Motor neuron (in vitro differentiated cells): ENCODE measurements at regions not wholly inside any gene's neighbourhood (a gene's known extent, or its start where the extent isn't known, plus 50 kb on each side); places are given as distances from the start of the nearest gene placed in this dataset.

Source experiments
- ATAC-seq, 8 experiments: fragments of 200-7000 bp; cut with Tn5 transposase; replicated peaks in 6 of 8; 2 replicates each; pipeline ENCODE4 v1.8.0; 2021; ENCODE audit warnings: mild to moderate bottlenecking in 8 of 8, moderate library complexity in 8 of 8
- H3K27ac ChIP-seq, 2 donors: fragments of 250-450 bp; sonication (Bioruptor Pico); 2 replicates each; pipeline ENCODE4 v1.9.0; 2021; ENCODE audit warnings: antibody characterized with exemption in 2 of 2, mild to moderate bottlenecking in 2 of 2, moderate library complexity in 1 of 2
- H3K4me1 ChIP-seq, 2 donors: fragments of 250-450 bp; sonication (Bioruptor Pico); replicated peaks in 1 of 2; 2 replicates each; pipeline ENCODE4 v1.6.1; 2021; ENCODE audit warnings: antibody characterized with exemption in 2 of 2, mild to moderate bottlenecking in 2 of 2, moderate library complexity in 1 of 2
- H3K4me3 ChIP-seq, 5 donors: fragments of 250-450 bp; sonication (Bioruptor Pico); 2 replicates each; pipeline ENCODE4 v1.9.0; 2021; ENCODE audit warnings: antibody characterized with exemption in 5 of 5, mild to moderate bottlenecking in 5 of 5, moderate library complexity in 4 of 5
- WGBS, 10 experiments: fragments of 450-650 bp; shearing (Covaris generic); methylation state at CpG; one replicate each; pipeline ENCODE4 v1.0.0; 2022; 5-methylcytosine and 5-hydroxymethylcytosine counted together
- in situ Hi-C, 9 experiments: fragments of 400-800 bp; cut with MboI; loops; one replicate each; pipeline ENCODE4 v1.15.0; 2021; ENCODE audit warnings: low sequenced_read_pairs in 9 of 9, low pct_unique_long_range_greater_than_20kb in 2 of 9; ENCODE audit not compliant: unreplicated experiment in 9 of 9

- in situ Hi-C loops: no loop called here
- H3K27ac ChIP-seq: no peak overlapping the region
- ATAC-seq: peak; percentile 59 to 95 (median 86)
- WGBS, 10 experiments: 4 to 82% (median 66%) methylated on average over 2 to 24 of the region's 46 CpGs; no CpG with 5 or more reads in 2 of the 10 experiments
- peaks cover 11% of the 10 kb centered on the region in 2 donors for H3K4me1 ChIP-seq
- H3K4me3 ChIP-seq: no peak overlapping the region
Observed at GRCh38 chr6:4281341-4282293, 146.2 kb upstream of the ECI2 start.

GRCh38 chr6:4280707-4281106 lies 145.3 kb upstream of the ECI2 start:
- H3K27ac ChIP-seq: no peak overlapping the region
- H3K4me1 ChIP-seq: peaks cover 9 to 10% of the 10 kb centered on the region in 2 donors
- in situ Hi-C loops: no loop called here
- ATAC-seq: peak in 4 of 8 experiments; percentile 22 to 92 (median 92)
- WGBS, 10 experiments: 0 to 83% methylated on average over 1 of the region's 1 CpG; no CpG with 5 or more reads in 8 of the 10 experiments
- no peak overlapping the region for H3K4me3 ChIP-seq

GRCh38 chr6:4280031-4280430 lies 144.7 kb upstream of the ECI2 start:
- H3K27ac ChIP-seq: no peak overlapping the region
- peaks cover 9 to 10% of the 10 kb centered on the region in 2 donors for H3K4me1 ChIP-seq
- in situ Hi-C loops: no loop called here
- no peak for ATAC-seq
- 40 to 100% (median 92%) methylated on average over 1 to 7 of the region's 7 CpGs for WGBS, 10 experiments
- H3K4me3 ChIP-seq: no peak overlapping the region

- H3K27ac ChIP-seq: no peak overlapping the region
Observed at GRCh38 chr6:4274382-4275082, 139.2 kb upstream of the ECI2 start.

GRCh38 chr6:4272996-4273395 lies 137.6 kb upstream of the ECI2 start:
- in situ Hi-C loops: no loop called here
- no peak for ATAC-seq
- no peaks in the 10 kb centered on the region for H3K4me1 ChIP-seq
- WGBS, 10 experiments: 17 to 100% (median 92%) methylated on average over 1 to 4 of the region's 6 CpGs; no CpG with 5 or more reads in 5 of the 10 experiments
- no peak overlapping the region for H3K4me3 ChIP-seq
- H3K27ac ChIP-seq: no peak overlapping the region

More at GRCh38 chr6:4274382-4275082, 139.2 kb upstream of the ECI2 start:
- Histone ChIP-seq H3K4me1 (no peaks in the 10 kb centered on the region), H3K4me3 (no peak overlapping the region)
- in situ Hi-C loops: no loop called here
- ATAC-seq: peak in 2 of 8 experiments; percentile 60 to 80
- 0 to 80% (median 43%) methylated on average over 1 to 2 of the region's 2 CpGs for WGBS, 10 experiments

- WGBS, 10 experiments: 57 to 100% (median 89%) methylated on average over 1 to 3 of the region's 6 CpGs; no CpG with 5 or more reads in 4 of the 10 experiments
- no peaks in the 10 kb centered on the region for H3K4me1 ChIP-seq
- no peak overlapping the region for H3K4me3 ChIP-seq
- ATAC-seq: no peak
- H3K27ac ChIP-seq: no peak overlapping the region
- in situ Hi-C loops: no loop called here
Observed at GRCh38 chr6:4271761-4272470, 136.5 kb upstream of the ECI2 start.

- 50 to 78% (median 63%) methylated on average over 1 of the region's 1 CpG; no CpG with 5 or more reads in 3 of the 10 experiments for WGBS, 10 experiments
- in situ Hi-C loops: no loop called here
- no peaks in the 10 kb centered on the region for H3K4me1 ChIP-seq
- no peak overlapping the region for H3K4me3 ChIP-seq
- no peak for ATAC-seq
- H3K27ac ChIP-seq: no peak overlapping the region
Observed at GRCh38 chr6:4270776-4271175, 135.4 kb upstream of the ECI2 start.

- Histone ChIP-seq H3K27ac (no peak overlapping the region), H3K4me3 (no peak overlapping the region), H3K4me1 (no peaks in the 10 kb centered on the region)
- ATAC-seq: no peak
- in situ Hi-C loops: no loop called here
- 20 to 92% (median 80%) methylated on average over 1 to 4 of the region's 4 CpGs; no CpG with 5 or more reads in 1 of the 10 experiments for WGBS, 10 experiments
Observed at GRCh38 chr6:4270001-4270400, 134.6 kb upstream of the ECI2 start.

- Histone ChIP-seq H3K27ac (no peak overlapping the region), H3K4me1 (no peaks in the 10 kb centered on the region), H3K4me3 (no peak overlapping the region)
- WGBS, 10 experiments: 20 to 100% (median 69%) methylated on average over 1 to 2 of the region's 2 CpGs; no CpG with 5 or more reads in 2 of the 10 experiments
- ATAC-seq: no peak
- in situ Hi-C loops: no loop called here
Observed at GRCh38 chr6:4268171-4268570, 132.8 kb upstream of the ECI2 start.

GRCh38 chr6:4265740-4266139 lies 130.4 kb upstream of the ECI2 start:
- in situ Hi-C loops: no loop called here
- Histone ChIP-seq H3K4me1 (no peaks in the 10 kb centered on the region), H3K27ac (no peak overlapping the region), H3K4me3 (no peak overlapping the region)
- 75 to 100% (median 90%) methylated on average over 1 to 7 of the region's 7 CpGs; no CpG with 5 or more reads in 2 of the 10 experiments for WGBS, 10 experiments
- ATAC-seq: no peak

GRCh38 chr6:4264601-4265000 lies 129.2 kb upstream of the ECI2 start:
- WGBS, 10 experiments: 0 to 100% (median 56%) methylated on average over 1 of the region's 1 CpG; no CpG with 5 or more reads in 4 of the 10 experiments
- Histone ChIP-seq H3K27ac (no peak overlapping the region), H3K4me3 (no peak overlapping the region), H3K4me1 (no peaks in the 10 kb centered on the region)
- in situ Hi-C loops: no loop called here
- no peak for ATAC-seq

- Histone ChIP-seq H3K27ac (no peak overlapping the region), H3K4me3 (no peak overlapping the region), H3K4me1 (no peaks in the 10 kb centered on the region)
- ATAC-seq: peak in 1 of 8 experiments; percentile 48
- WGBS, 10 experiments: 25 to 94% (median 78%) methylated on average over 1 to 3 of the region's 3 CpGs; no CpG with 5 or more reads in 2 of the 10 experiments
- in situ Hi-C loops: no loop called here
Observed at GRCh38 chr6:4264081-4264480, 128.7 kb upstream of the ECI2 start.
